HG02763 (cell line): ENCODE measurements at regions not wholly inside any gene's neighbourhood (a gene's known extent, or its start where the extent isn't known, plus 50 kb on each side); places are given as distances from the start of the nearest gene placed in this dataset.
A peak's percentile ranks its signal among the peaks of the same experiment; 100 is the strongest.

Experiments
- ATAC-seq: cut with Tn5 transposase; IDR thresholded peaks from one replicate; pipeline ENCODE4 v1.9.1; 2021; ENCODE audit warnings: mild to moderate bottlenecking, moderate library complexity; ENCODE audit not compliant: unreplicated experiment

- ATAC-seq: no peak
Measured at GRCh38 chr3:34225821-34226366, 427.5 kb downstream of the PDCD6IP start.

- ATAC-seq: no peak
Measured at GRCh38 chr3:34229876-34230275, 431.4 kb downstream of the PDCD6IP start.

GRCh38 chr3:34235096-34235495 lies 436.7 kb downstream of the PDCD6IP start:
- ATAC-seq: no peak

- ATAC-seq: no peak
Measured at GRCh38 chr3:34237946-34238345, 439.5 kb downstream of the PDCD6IP start.

- no peak for ATAC-seq
Measured at GRCh38 chr3:34238407-34238806, 440.0 kb downstream of the PDCD6IP start.

GRCh38 chr3:34239287-34239686 lies 440.9 kb downstream of the PDCD6IP start:
- ATAC-seq: no peak

GRCh38 chr3:34239875-34240274 lies 441.4 kb downstream of the PDCD6IP start:
- ATAC-seq: no peak

- no peak for ATAC-seq
Measured at GRCh38 chr3:34247401-34247800, 449.0 kb downstream of the PDCD6IP start.

- peak; percentile 93 for ATAC-seq
Measured at GRCh38 chr3:34248352-34248751, 449.9 kb downstream of the PDCD6IP start.

GRCh38 chr3:34254285-34254684 lies 455.9 kb downstream of the PDCD6IP start:
- ATAC-seq: no peak

- ATAC-seq: no peak
Measured at GRCh38 chr3:34256021-34256420, 457.6 kb downstream of the PDCD6IP start.

GRCh38 chr3:34256791-34257190 lies 458.4 kb downstream of the PDCD6IP start:
- no peak for ATAC-seq

- ATAC-seq: no peak
Measured at GRCh38 chr3:34258271-34258998, 460.0 kb downstream of the PDCD6IP start.

- no peak for ATAC-seq
Measured at GRCh38 chr3:34260271-34261000, 462.0 kb downstream of the PDCD6IP start.

- ATAC-seq: no peak
Measured at GRCh38 chr3:34261001-34261385, 462.6 kb downstream of the PDCD6IP start.

GRCh38 chr3:34263101-34263621 lies 464.7 kb downstream of the PDCD6IP start:
- no peak for ATAC-seq

GRCh38 chr3:34264337-34265041 lies 466.1 kb downstream of the PDCD6IP start:
- no peak for ATAC-seq

GRCh38 chr3:34267088-34267487 lies 468.7 kb downstream of the PDCD6IP start:
- ATAC-seq: no peak

- no peak for ATAC-seq
Measured at GRCh38 chr3:34268032-34268709, 469.7 kb downstream of the PDCD6IP start.

- ATAC-seq: no peak
Measured at GRCh38 chr3:34275811-34276210, 477.4 kb downstream of the PDCD6IP start.

- ATAC-seq: no peak
Measured at GRCh38 chr3:34276342-34276741, 477.9 kb downstream of the PDCD6IP start.
